Endothelial cell of umbilical vein (primary cell): ENCODE measurements at regions not wholly inside any gene's neighbourhood (a gene's known extent, or its start where the extent isn't known, plus 50 kb on each side); places are given as distances from the start of the nearest gene placed in this dataset.

Experiments
- EZH2 ChIP-seq: IDR thresholded peaks from 2 replicates; pipeline ENCODE4 v1.6.1; 2012; ENCODE audit warnings: borderline replicate concordance, low read depth, mild to moderate bottlenecking, moderate library complexity, low read length, inconsistent platforms; ENCODE audit not compliant: severe bottlenecking
- FOS ChIP-seq: IDR thresholded peaks from 2 replicates; pipeline ENCODE4 v1.6.1; 2011; ENCODE audit warnings: mild to moderate bottlenecking, low read length, moderate library complexity, borderline replicate concordance; ENCODE audit not compliant: insufficient read depth
- JUN ChIP-seq: IDR thresholded peaks from 2 replicates; pipeline ENCODE4 v1.6.1; 2011; ENCODE audit warnings: borderline replicate concordance, low read depth; ENCODE audit not compliant: insufficient read length, insufficient read depth
- POLR2A ChIP-seq: IDR thresholded peaks from 2 replicates; pipeline ENCODE4 v1.6.1; 2012; ENCODE audit warnings: low read depth, mild to moderate bottlenecking, control low read depth, low read length
- POLR2AphosphoS5 ChIP-seq: IDR thresholded peaks from 2 replicates; pipeline ENCODE4 v1.6.1; 2012; ENCODE audit warnings: low read depth, mild to moderate bottlenecking, control low read depth, low read length, moderate library complexity; ENCODE audit not compliant: insufficient read depth
- TF ChIP-seq, protein P1 (sequence below), 2 donors: IDR thresholded peaks; 1 replicate in 1 of 2; 2 replicates in 1 of 2; pipeline ENCODE4 v1.5.1; 2011; ENCODE audit warnings: low read length in 2 of 2, mild to moderate bottlenecking in 2 of 2, moderate library complexity in 2 of 2, control low read depth in 1 of 2, inconsistent platforms in 1 of 2, low read depth in 1 of 2; ENCODE audit not compliant: insufficient read depth in 1 of 2; ENCODE audit errors: extremely low read depth in 1 of 2

DNA sequence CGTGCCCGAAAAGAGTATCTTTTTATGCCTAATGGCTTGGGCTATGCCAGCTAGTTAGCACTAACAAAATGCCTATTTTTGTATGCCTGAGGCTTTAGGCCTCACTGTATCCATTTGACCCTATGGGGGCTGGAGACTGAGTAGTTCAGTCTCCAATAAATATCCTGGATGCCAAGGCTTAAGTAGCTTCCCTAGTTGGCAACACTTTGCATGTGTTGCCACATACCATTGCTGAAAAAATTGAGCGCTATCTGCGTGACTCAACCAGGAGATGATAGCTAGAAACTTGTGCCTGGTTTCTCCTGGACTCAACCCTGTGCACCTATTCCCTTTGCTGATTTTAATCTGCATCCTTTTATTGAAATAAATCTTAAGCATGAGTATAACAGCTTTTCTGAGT, 58.4 kb upstream of the ATP2C1 start:
- TF ChIP-seq POLR2A (no peak), JUN (no peak), EZH2 (no peak), FOS (no peak), POLR2AphosphoS5 (no peak)
- TF ChIP-seq, protein P1, sequence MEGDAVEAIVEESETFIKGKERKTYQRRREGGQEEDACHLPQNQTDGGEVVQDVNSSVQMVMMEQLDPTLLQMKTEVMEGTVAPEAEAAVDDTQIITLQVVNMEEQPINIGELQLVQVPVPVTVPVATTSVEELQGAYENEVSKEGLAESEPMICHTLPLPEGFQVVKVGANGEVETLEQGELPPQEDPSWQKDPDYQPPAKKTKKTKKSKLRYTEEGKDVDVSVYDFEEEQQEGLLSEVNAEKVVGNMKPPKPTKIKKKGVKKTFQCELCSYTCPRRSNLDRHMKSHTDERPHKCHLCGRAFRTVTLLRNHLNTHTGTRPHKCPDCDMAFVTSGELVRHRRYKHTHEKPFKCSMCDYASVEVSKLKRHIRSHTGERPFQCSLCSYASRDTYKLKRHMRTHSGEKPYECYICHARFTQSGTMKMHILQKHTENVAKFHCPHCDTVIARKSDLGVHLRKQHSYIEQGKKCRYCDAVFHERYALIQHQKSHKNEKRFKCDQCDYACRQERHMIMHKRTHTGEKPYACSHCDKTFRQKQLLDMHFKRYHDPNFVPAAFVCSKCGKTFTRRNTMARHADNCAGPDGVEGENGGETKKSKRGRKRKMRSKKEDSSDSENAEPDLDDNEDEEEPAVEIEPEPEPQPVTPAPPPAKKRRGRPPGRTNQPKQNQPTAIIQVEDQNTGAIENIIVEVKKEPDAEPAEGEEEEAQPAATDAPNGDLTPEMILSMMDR (IDR thresholded peaks at IDR 0.05; ENCODE audit: extremely low read depth in 1 of 2, insufficient read depth in 1 of 2, low read depth in 1 of 2, low read length in 2 of 2) = no peak
